ENCODE measurements at regions not wholly inside any gene's neighbourhood (a gene's known extent, or its start where the extent isn't known, plus 50 kb on each side); places are given as distances from the start of the nearest gene placed in this dataset.
"Not testable (repeated sequence)": the region's sequence is repeated elsewhere in the genome, so short reads cannot be mapped to it uniquely, and the experiment has no call there.

- DNase-seq (ENCODE audit: low read depth): no peak
Observed at GRCh38 chr20:12815231-12815768, 193.5 kb upstream of the SPTLC3 start.

GRCh38 chr20:12815778-12816408 is 192.9 kb upstream of the SPTLC3 start:
- DNase-seq (ENCODE audit: low read depth): peak; percentile 14

- no peak for DNase-seq (ENCODE audit: low read depth)
Observed at GRCh38 chr20:12821249-12821648, 187.5 kb upstream of the SPTLC3 start.

- DNase-seq (ENCODE audit: low read depth): no peak
Observed at GRCh38 chr20:12823734-12824133, 185.0 kb upstream of the SPTLC3 start.

- DNase-seq (ENCODE audit: low read depth): no peak
Observed at GRCh38 chr20:12824328-12825225, 184.2 kb upstream of the SPTLC3 start.

- DNase-seq (ENCODE audit: low read depth): no peak
Observed at GRCh38 chr20:12825226-12825595, 183.6 kb upstream of the SPTLC3 start.

- no peak for DNase-seq (ENCODE audit: low read depth)
Observed at GRCh38 chr20:12827816-12828385, 180.9 kb upstream of the SPTLC3 start.

- no peak for DNase-seq (ENCODE audit: low read depth)
Observed at GRCh38 chr20:12829170-12829569, 179.6 kb upstream of the SPTLC3 start.

- DNase-seq (ENCODE audit: low read depth): no peak
Observed at GRCh38 chr20:12833861-12834260, 174.9 kb upstream of the SPTLC3 start.

GRCh38 chr20:12835999-12836398 is 172.8 kb upstream of the SPTLC3 start:
- DNase-seq (ENCODE audit: low read depth): no peak

GRCh38 chr20:12837646-12838045 is 171.1 kb upstream of the SPTLC3 start:
- peak; percentile 33 for DNase-seq (ENCODE audit: low read depth)

GRCh38 chr20:12838261-12838866 is 170.4 kb upstream of the SPTLC3 start:
- DNase-seq (ENCODE audit: low read depth): no peak

- DNase-seq (ENCODE audit: low read depth): peak; percentile 41
Observed at GRCh38 chr20:12847872-12848271, 160.9 kb upstream of the SPTLC3 start.

GRCh38 chr20:12849225-12849910 is 159.4 kb upstream of the SPTLC3 start:
- DNase-seq (ENCODE audit: low read depth): no peak

- DNase-seq (ENCODE audit: low read depth): not testable (repeated sequence)
Observed at GRCh38 chr20:12857643-12858042, 151.1 kb upstream of the SPTLC3 start.

- peak; percentile 69 for DNase-seq (ENCODE audit: low read depth)
Observed at GRCh38 chr20:12860619-12861247, 148.0 kb upstream of the SPTLC3 start.

- DNase-seq (ENCODE audit: low read depth): no peak
Observed at GRCh38 chr20:12869669-12870068, 139.1 kb upstream of the SPTLC3 start.

GRCh38 chr20:12870588-12870987 is 138.2 kb upstream of the SPTLC3 start:
- DNase-seq (ENCODE audit: low read depth): no peak

GRCh38 chr20:12874933-12875332 is 133.8 kb upstream of the SPTLC3 start:
- no peak for DNase-seq (ENCODE audit: low read depth)

GRCh38 chr20:12875510-12875909 is 133.3 kb upstream of the SPTLC3 start:
- no peak for DNase-seq (ENCODE audit: low read depth)

- peak; percentile 11 for DNase-seq (ENCODE audit: low read depth)
Observed at GRCh38 chr20:12882832-12883506, 125.8 kb upstream of the SPTLC3 start.
